DMS114 treated with DMSO at 0.1 percent for 48 hours (cell line): ENCODE measurements at regions not wholly inside any gene's neighbourhood (a gene's known extent, or its start where the extent isn't known, plus 50 kb on each side); places are given as distances from the start of the nearest gene placed in this dataset.
"Not testable (repeated sequence)": the region's sequence is repeated elsewhere in the genome, so short reads cannot be mapped to it uniquely, and the experiment has no call there.

ENCODE experiments used
- DNase-seq: peaks from one replicate; lab custom pipeline; 2025; ENCODE audit not compliant: unreplicated experiment; lab: John Stamatoyannopoulos, UW

GRCh38 chr17:20896153-20896649 lies 146.6 kb downstream of the USP22 start:
- DNase-seq, result no peak

GRCh38 chr17:20898726-20899125 lies 144.1 kb downstream of the USP22 start:
- DNase-seq, result not testable (repeated sequence)

GRCh38 chr17:20902496-20902895 lies 140.3 kb downstream of the USP22 start:
- DNase-seq, result not testable (repeated sequence)

- not testable (repeated sequence) for DNase-seq
Measured at GRCh38 chr17:20903549-20903948, 139.3 kb downstream of the USP22 start.

GRCh38 chr17:20908313-20909267 lies 134.2 kb downstream of the USP22 start:
- peak; percentile 17 for DNase-seq

GRCh38 chr17:20914658-20915057 lies 128.2 kb downstream of the USP22 start:
- DNase-seq, result no peak

DNA sequence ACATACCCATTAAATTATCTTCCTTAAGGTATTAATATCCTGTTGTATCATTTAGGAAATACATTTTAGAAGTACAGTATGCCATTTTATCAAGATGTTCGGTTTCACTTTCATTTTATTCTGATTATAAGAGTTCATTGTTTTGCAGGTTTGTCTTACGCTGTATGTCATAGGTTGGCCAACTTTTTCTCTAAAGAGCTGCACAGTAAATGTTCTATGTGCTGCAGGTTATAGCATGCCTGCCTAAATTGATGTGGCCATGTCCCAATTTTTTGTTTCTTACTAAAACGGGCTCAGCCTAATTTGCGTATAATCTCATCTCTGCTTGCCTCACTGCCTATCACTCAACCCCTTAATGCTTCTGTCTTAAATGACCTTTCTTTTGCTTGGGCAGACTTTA lies 126.4 kb downstream of the USP22 start:
- no peak for DNase-seq

DNA sequence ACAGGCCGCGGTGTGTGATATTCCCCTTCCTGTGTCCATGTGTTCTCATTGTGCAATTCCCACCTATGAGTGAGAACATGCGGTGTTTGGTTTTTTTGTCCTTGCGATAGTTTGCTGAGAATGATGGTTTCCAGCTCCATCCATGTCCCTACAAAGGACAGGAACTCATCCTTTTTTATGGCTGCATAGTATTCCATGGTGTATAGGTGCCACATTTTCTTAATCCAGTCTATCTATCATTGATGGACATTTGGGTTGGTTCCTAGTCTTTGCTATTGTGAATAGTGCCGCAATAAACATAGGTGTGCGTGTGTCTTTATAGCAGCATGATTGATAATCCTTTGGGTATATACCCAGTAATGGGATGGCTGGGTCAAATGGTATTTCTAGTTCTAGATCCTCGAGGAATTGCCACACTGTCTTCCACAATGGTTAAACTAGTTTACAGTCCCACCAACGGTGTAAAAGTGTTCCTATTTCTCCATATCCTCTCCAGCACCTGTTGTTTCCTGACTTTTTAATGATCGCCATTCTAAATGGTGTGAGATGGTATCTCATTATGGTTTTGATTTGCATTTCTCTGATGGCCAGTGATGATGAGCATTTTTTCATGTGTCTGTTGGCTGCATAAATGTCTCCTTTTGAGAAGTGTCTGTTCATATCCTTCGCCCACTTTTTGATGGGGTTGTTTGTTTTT lies 125.1 kb downstream of the USP22 start:
- not testable (repeated sequence) for DNase-seq

- DNase-seq, result no peak
Measured at GRCh38 chr17:20920095-20920814, 122.6 kb downstream of the USP22 start.

GRCh38 chr17:20920815-20921199 lies 122.0 kb downstream of the USP22 start:
- no peak for DNase-seq

- DNase-seq, result no peak
Measured at GRCh38 chr17:20922128-20922670, 120.6 kb downstream of the USP22 start.

- no peak for DNase-seq
Measured at GRCh38 chr17:20924306-20924705, 118.5 kb downstream of the USP22 start.

- DNase-seq, result no peak
Measured at GRCh38 chr17:20925091-20925490, 117.7 kb downstream of the USP22 start.

- no peak for DNase-seq
Measured at GRCh38 chr17:20925954-20926353, 116.9 kb downstream of the USP22 start.

GRCh38 chr17:20926532-20926931 lies 116.3 kb downstream of the USP22 start:
- no peak for DNase-seq

DNA sequence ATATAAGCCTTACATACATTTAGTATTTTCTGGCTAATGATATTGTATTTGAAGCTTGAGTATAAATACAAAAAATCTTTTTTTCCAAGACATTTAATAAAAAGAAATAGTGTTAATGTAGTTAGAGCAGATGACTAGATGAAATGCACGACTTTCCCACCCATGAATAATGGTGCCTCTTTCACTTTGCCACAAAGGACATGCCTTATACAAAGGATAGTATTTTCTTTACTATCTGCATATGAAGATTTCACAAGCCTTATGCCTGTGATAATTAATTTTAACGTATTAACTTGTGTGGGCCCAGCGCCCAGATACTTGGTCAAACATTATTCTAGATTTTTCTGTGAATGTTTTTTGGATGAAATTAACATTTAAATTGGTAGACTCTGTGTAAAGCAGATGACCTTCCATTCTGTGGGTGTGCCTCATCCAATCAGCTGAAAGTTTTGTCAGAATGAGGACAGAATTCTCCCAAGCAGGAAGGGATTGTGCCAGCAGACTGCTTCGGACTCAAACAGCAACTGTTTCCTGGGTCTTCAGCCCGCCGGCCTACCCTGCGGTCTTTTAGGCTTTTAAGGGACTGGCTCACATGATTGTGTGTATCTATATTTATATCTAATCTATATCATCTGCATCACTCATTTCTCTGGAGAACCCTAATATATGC lies 115.4 kb downstream of the USP22 start:
- DNase-seq, result no peak

DNA sequence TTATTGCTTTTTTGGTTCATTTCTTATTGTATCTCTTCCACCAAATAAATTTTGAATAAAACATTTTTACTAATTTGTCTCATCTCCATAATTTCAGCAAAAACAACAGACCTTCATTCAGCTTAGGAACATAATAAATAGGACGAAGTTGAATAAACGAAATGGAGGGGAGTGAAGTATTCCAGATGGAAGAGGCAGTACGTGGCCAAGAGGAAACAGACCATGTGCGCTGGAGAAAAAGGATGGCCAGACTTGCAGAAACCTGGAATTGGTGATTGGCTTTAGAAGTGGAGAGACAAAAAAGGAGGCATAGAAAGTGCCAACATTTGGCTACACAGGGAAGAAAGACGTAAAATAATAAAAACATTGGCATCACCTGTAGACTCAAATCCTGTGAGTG lies 113.5 kb downstream of the USP22 start:
- DNase-seq, result no peak

DNA sequence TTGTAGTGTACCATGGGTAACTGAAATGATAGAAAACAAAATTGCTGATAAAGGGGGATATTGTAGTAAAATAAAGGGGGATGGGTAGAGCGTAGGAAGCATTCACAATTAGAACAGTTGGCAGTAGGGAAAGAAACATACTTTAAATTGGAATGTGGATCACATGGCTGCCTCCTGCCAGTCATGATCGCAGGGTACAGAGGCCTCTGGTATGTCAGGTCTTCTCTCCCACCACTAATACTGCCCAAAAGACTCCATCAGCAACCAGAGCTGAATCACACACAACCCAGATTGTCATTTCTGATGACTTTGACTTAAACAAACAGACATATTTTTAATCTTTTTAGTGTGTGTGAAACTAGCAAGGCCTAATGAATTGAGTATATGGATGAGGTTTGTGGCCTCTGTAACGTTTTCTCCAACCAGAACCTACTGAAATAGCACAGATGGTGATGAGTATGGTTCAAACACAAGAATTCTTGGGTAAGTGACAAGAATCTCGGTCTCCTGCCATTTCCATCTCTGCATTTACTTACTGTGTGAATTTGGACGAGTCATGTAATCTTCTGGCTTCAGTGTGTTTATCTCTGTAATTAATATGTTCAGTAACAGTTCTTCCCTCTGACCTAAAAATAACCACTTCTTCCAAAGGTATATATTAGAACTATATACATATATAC lies 112.6 kb downstream of the USP22 start:
- no peak for DNase-seq

GRCh38 chr17:20933040-20933439 lies 109.8 kb downstream of the USP22 start:
- DNase-seq, result not testable (repeated sequence)

GRCh38 chr17:20934288-20934687 lies 108.5 kb downstream of the USP22 start:
- no peak for DNase-seq
